Muscle layer of duodenum (tissue), 2 donors: ENCODE measurements at regions not wholly inside any gene's neighbourhood (a gene's known extent, or its start where the extent isn't known, plus 50 kb on each side); places are given as distances from the start of the nearest gene placed in this dataset.

Source experiments
- H3K27ac ChIP-seq: one replicate; pipeline ENCODE4 v1.7.0; 2013; ENCODE audit warnings: mild to moderate bottlenecking, low read length
- H3K27me3 ChIP-seq: one replicate; pipeline ENCODE4 v1.7.0; 2013; ENCODE audit warnings: low read depth, mild to moderate bottlenecking, control low read depth, low read length
- H3K36me3 ChIP-seq, 2 donors: one replicate each; pipeline ENCODE4 v1.7.0; 2013; ENCODE audit warnings: low read length in 2 of 2, control low read depth in 1 of 2, mild to moderate bottlenecking in 1 of 2; ENCODE audit not compliant: insufficient read depth in 2 of 2, control insufficient read depth in 1 of 2
- H3K4me1 ChIP-seq, 2 donors: one replicate each; pipeline ENCODE4 v1.7.0; 2013; ENCODE audit warnings: low read length in 2 of 2, mild to moderate bottlenecking in 2 of 2, control low read depth in 1 of 2, moderate library complexity in 1 of 2; ENCODE audit not compliant: insufficient read depth in 2 of 2, control insufficient read depth in 1 of 2
- H3K4me3 ChIP-seq, 2 donors: one replicate each; pipeline ENCODE4 v1.7.0; 2013; ENCODE audit warnings: low read length in 2 of 2, low read depth in 1 of 2, mild to moderate bottlenecking in 1 of 2
- H3K9me3 ChIP-seq, 2 donors: one replicate each; pipeline ENCODE4 v1.7.0; 2013; ENCODE audit warnings: low read length in 2 of 2, control low read depth in 1 of 2, mild to moderate bottlenecking in 1 of 2; ENCODE audit not compliant: control insufficient read depth in 1 of 2
- donor health status: healthy.

- H3K36me3 ChIP-seq, result no peaks in the 10 kb centered on the region
- no peaks in the 10 kb centered on the region for H3K4me1 ChIP-seq
- H3K27me3 ChIP-seq, result no peaks in the 10 kb centered on the region
- H3K9me3 ChIP-seq, result no peaks in the 10 kb centered on the region
- no peak overlapping the region for H3K4me3 ChIP-seq
- H3K27ac ChIP-seq, result no peak overlapping the region
These were observed 208.9 kb downstream of the LPIN1 start for GRCh38 chr2:11955314-11955713.

GRCh38 chr2:11955884-11956291, 209.5 kb downstream of the LPIN1 start:
- H3K27ac ChIP-seq, result no peak overlapping the region
- H3K27me3 ChIP-seq, result no peaks in the 10 kb centered on the region
- H3K4me3 ChIP-seq, result no peak overlapping the region

GRCh38 chr2:11962707-11963328, 216.4 kb downstream of the LPIN1 start:
- no peak overlapping the region for H3K27ac ChIP-seq
- no peaks in the 10 kb centered on the region for H3K27me3 ChIP-seq
- peaks cover 0 to under 1% of the 10 kb centered on the region in 2 donors for H3K4me1 ChIP-seq
- no peaks in the 10 kb centered on the region for H3K9me3 ChIP-seq
- no peaks in the 10 kb centered on the region for H3K36me3 ChIP-seq
- H3K4me3 ChIP-seq, result no peak overlapping the region

More at GRCh38 chr2:11955884-11956291, 209.5 kb downstream of the LPIN1 start:
- Histone ChIP-seq H3K36me3 (no peaks in the 10 kb centered on the region), H3K9me3 (no peaks in the 10 kb centered on the region), H3K4me1 (no peaks in the 10 kb centered on the region)

- no peaks in the 10 kb centered on the region for H3K27me3 ChIP-seq
- no peak overlapping the region for H3K4me3 ChIP-seq
- H3K9me3 ChIP-seq, result no peaks in the 10 kb centered on the region
- no peaks in the 10 kb centered on the region for H3K36me3 ChIP-seq
- no peak overlapping the region for H3K27ac ChIP-seq
- peaks cover 0 to 4% of the 10 kb centered on the region in 2 donors for H3K4me1 ChIP-seq
These were observed 217.5 kb downstream of the LPIN1 start for GRCh38 chr2:11963966-11964365.

- Histone ChIP-seq H3K4me1 (peaks cover 0 to 4% of the 10 kb centered on the region in 2 donors), H3K27me3 (no peaks in the 10 kb centered on the region), H3K36me3 (no peaks in the 10 kb centered on the region), H3K9me3 (peaks cover 2 to 6% of the 10 kb centered on the region in 2 donors), H3K4me3 (no peak overlapping the region), H3K27ac (no peak overlapping the region)
These were observed 221.6 kb downstream of the LPIN1 start for GRCh38 chr2:11967946-11968465.

GRCh38 chr2:11968521-11968920, 222.1 kb downstream of the LPIN1 start:
- no peak overlapping the region for H3K27ac ChIP-seq
- peaks cover 6 to 7% of the 10 kb centered on the region in 2 donors for H3K9me3 ChIP-seq
- H3K36me3 ChIP-seq, result no peaks in the 10 kb centered on the region
- peaks cover 0 to 4% of the 10 kb centered on the region in 2 donors for H3K4me1 ChIP-seq
- no peaks in the 10 kb centered on the region for H3K27me3 ChIP-seq
- no peak overlapping the region for H3K4me3 ChIP-seq

GRCh38 chr2:11969774-11970173, 223.3 kb downstream of the LPIN1 start:
- Histone ChIP-seq H3K9me3 (peaks cover 6 to 16% of the 10 kb centered on the region in 2 donors), H3K4me3 (no peak overlapping the region), H3K27me3 (no peaks in the 10 kb centered on the region), H3K36me3 (no peaks in the 10 kb centered on the region), H3K4me1 (peaks cover 0 to 4% of the 10 kb centered on the region in 2 donors), H3K27ac (no peak overlapping the region)

- Histone ChIP-seq H3K36me3 (no peaks in the 10 kb centered on the region), H3K27ac (no peak overlapping the region), H3K4me1 (no peaks in the 10 kb centered on the region), H3K27me3 (no peaks in the 10 kb centered on the region), H3K4me3 (no peak overlapping the region), H3K9me3 (peaks cover 6 to 22% of the 10 kb centered on the region in 2 donors)
These were observed 228.1 kb downstream of the LPIN1 start for GRCh38 chr2:11974573-11974972.

GRCh38 chr2:11975373-11975772, 228.9 kb downstream of the LPIN1 start:
- no peaks in the 10 kb centered on the region for H3K36me3 ChIP-seq

GRCh38 chr2:11976073-11976472, 229.6 kb downstream of the LPIN1 start:
- no peak overlapping the region for H3K27ac ChIP-seq
- H3K27me3 ChIP-seq, result no peaks in the 10 kb centered on the region
- H3K4me1 ChIP-seq, result no peaks in the 10 kb centered on the region
- peaks cover under 1 to 22% of the 10 kb centered on the region in 2 donors for H3K9me3 ChIP-seq
- H3K36me3 ChIP-seq, result no peaks in the 10 kb centered on the region
- no peak overlapping the region for H3K4me3 ChIP-seq

More at GRCh38 chr2:11975373-11975772, 228.9 kb downstream of the LPIN1 start:
- no peaks in the 10 kb centered on the region for H3K4me1 ChIP-seq
- no peak overlapping the region for H3K4me3 ChIP-seq
- H3K27me3 ChIP-seq, result no peaks in the 10 kb centered on the region
- H3K27ac ChIP-seq, result no peak overlapping the region
- peaks cover 6 to 22% of the 10 kb centered on the region in 2 donors for H3K9me3 ChIP-seq

- Histone ChIP-seq H3K27ac (no peak overlapping the region), H3K9me3 (peaks cover 0 to 21% of the 10 kb centered on the region in 2 donors), H3K4me3 (no peak overlapping the region), H3K36me3 (no peaks in the 10 kb centered on the region), H3K27me3 (no peaks in the 10 kb centered on the region), H3K4me1 (no peaks in the 10 kb centered on the region)
These were observed 231.5 kb downstream of the LPIN1 start for GRCh38 chr2:11977766-11978524.
